HG02588 (cell line): ENCODE measurements at regions not wholly inside any gene's neighbourhood (a gene's known extent, or its start where the extent isn't known, plus 50 kb on each side); places are given as distances from the start of the nearest gene placed in this dataset.

Experiments
- ATAC-seq: cut with Tn5 transposase; IDR thresholded peaks from one replicate; pipeline ENCODE4 v1.9.1; 2021; ENCODE audit warnings: mild to moderate bottlenecking, moderate library complexity; ENCODE audit not compliant: unreplicated experiment

DNA sequence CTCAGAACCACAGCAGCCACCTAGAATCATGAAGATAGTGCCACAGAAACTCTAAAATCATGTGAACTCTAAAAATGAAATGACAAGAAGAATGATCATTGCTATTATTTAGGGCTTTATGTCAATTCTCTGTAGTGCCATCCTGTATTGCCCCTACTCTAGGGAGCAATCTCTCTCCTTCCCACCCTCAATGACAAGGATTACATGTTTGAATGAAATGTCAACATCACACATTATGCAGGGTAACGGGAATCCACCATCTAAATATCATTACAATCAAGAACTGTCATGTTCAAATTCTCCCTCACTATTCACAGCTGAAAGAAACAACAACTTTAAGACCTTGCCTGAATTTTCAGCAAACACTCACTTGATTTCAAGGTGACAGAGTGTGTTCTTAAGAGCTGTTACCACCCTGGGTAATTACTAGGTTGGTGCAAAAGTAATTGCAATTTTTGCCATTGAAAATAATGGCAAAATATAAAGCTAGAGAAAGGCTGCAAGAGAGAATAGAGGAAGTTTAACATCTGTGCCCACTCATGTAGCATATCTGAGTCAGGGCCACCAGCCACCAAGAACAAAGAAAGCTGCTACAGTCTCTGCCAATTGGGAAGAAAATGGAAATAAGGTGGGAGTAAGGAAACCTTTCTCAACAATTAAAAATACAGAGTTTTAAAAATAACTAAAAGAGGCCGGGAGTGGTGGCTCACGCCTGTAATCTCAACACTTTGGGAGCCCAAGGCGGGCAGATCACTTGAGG is 112.8 kb upstream of the PSMD7 start:
- no peak for ATAC-seq

DNA sequence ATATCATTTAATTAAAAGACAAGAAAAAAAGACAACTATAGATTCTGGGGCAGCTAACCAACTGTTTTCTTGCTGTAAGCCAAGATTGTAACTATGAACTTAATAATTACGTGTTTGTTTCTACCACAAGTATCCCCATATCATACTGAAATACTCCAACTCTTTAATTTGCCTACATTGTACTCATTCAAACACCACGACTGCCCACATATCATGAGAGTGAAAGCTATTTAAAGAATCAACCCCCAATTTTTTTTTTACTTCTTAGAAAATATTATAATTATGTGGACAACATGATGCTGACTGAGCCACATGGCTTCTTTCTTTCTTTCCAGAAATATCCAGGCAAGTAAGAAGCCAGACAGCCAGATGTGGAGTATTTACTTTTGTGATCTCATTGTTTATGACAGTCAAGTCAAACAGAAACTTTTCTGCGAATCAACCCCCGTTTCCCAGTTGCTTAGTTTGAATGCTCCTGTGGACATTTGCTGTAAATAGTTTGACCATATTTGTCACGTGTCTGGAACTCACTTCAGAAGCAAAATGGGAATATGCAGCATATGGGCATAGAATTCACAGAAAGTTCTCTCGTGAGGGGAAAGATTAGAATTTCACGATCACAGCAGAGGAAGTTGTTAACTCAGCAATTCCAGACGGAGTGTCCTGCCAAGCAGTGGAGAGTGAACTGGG is 126.8 kb upstream of the PSMD7 start:
- no peak for ATAC-seq

DNA sequence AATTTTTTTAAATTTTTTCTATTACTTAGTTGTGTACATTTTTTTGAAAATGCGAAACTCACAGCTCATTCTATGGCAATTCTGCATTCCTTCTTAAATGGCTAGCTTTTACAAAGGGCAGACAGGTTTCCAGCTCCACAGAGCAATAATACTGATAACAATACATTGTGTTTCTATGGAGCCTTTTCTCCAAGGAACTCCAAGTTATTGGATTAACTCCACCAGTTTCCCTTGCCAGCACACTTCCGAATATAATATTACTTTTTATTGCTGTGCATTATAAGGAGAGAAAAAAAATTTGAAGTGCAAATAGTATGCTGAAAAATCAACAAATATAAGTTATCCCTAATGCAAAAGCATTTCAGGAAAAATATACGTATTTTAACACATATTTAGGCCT is 127.5 kb upstream of the PSMD7 start:
- no peak for ATAC-seq

DNA sequence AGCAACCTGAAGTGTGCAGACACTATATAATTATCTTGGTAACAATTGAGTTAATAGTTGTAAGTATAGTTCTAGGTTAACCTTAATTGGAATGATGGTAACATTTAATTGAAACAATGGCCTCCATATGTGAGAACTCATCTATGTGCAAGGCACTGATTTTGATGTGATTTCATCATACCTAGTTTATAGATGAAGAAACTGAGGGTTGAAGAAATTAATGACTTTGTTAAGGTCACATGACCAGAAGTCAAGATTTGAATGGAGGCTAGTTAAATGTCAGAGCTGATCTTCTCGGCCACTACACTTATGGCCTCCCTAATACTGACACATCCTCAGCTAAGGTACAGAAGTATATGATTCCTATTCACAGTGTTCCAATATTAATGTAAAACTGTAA is 128.2 kb upstream of the PSMD7 start:
- ATAC-seq: no peak

DNA sequence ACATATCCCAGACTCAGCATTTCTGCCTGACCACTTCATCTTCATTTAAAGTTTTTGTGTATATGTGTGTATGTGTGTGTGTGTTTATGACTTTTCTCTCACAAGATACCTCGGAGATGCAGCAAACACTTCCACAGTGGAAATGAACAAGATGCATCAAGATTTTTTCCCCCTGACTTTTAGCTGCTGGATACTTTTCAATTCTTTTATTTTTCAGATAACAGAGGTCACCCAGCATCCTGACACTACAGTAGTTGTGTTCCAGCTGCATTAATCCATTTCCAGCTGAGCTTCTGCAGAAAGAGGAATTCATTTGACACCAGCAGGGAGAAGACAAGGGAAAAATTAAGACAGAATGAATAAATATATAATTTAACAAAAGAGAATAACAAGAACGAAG is 130.2 kb upstream of the PSMD7 start:
- no peak for ATAC-seq

DNA sequence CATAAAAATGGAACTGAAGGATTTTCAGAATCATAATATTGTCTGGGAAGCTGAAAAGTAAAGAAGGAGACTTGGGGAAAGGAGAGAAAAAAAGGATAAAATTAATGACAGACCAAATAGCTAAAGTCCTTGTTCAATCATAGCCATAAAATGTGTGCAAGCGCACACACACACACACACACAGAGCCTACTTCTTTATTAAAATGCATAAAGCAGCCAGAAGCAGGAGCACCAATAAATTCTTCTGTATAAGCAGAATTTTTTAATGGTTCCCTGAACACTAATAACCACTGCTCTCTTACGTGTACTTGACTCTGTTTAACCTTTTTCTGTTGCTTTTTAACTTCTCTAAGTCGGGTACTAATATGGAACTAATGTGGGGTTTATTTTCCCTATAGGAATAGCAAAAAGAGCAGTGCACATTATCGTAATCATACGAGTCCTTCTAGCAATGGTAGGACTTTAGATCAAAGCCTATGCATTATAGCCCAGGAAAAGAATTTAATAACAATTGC is 131.0 kb upstream of the PSMD7 start:
- no peak for ATAC-seq

DNA sequence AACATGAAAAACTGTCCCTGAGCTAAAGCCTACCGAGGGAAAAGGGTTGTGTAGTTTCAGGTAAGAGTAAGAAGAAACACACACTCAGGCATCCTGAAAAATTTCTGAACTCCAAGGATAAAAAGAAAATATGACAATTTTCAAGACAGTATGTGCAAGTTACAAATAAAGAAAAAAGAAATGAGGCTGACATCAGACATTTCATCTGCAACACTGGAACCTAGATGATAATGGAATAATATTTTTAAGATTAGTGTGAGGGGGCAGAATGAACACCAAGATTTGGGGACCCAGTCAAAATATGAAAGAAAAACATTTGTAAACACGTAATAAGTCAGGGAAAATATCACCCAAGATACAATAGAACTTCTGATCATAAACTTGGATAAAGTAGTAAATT is 135.9 kb upstream of the PSMD7 start:
- no peak for ATAC-seq

DNA sequence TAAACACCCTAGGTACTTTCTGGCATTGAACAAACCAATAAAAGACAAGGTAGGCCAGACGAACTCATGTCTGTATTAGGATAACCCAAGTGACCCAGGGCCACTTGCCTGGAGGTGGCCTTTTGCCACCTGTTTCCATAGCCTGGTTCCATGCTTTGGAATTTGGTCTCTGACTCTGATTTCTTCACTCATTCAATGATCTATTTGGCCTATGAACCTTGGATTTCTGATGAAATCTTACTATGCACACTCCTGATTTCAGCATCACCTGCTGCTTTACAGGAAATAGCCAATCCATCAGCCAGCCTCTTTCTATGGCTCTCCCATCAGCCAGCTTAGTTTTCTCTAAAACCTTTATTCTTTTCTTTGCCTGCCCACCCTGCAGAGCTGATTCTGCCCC is 142.8 kb upstream of the PSMD7 start:
- no peak for ATAC-seq

DNA sequence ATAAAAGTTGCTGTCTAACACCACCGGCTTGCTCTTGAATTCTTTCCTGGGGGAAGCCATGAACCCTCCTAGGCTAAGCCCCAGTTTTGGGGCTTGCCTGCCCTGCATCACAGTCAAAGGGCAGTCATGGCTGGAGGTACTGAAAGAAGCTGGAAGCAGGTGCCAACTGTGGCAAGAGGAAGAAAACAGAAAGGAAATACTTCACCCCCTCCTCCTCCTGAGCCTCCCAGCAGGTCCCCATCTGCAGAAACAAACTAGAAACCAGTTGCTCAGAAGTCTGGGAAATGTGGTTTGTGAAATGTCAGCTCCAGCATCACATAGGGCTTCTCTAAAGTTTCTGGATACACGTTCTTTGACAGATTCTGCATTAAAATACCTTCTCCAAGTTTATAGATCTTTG is 150.0 kb upstream of the PSMD7 start:
- no peak for ATAC-seq

DNA sequence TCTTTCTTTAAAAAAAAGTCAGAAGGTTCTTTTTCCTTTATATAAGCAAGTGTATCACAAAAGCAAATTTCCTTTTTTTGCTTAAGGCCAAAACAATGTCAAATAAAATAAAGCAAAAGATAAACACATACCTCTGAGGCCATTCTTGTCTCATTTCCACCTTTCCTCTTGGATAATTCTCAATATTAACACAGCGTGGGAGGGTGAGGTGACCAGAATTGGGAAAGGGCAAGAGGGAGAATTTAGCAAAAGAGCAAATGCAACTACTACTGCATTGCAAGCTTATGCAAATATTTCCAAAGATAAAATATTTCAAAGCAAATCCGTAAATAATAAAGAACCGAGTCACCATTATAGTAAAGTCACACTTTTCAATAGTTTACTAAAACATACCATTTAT is 153.4 kb upstream of the PSMD7 start:
- no peak for ATAC-seq

DNA sequence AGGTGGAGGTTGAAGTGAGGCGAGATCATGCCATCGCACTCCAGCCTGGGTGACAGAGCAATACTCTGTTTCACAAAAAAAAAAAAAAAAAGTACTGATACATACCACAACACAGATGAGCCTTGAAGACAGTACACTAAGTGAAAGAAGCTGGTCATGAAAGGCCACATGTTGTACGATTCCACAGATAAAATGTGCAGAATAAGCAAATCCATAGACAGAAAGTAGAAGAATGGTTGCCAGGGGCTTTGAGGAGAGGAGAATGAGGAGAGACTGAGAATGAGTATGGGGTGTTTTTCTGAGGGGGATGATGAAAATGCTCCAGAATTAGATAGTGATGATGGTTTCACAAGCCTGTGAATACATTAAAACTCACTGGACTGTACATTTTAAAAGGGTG is 155.6 kb upstream of the PSMD7 start:
- ATAC-seq: no peak

DNA sequence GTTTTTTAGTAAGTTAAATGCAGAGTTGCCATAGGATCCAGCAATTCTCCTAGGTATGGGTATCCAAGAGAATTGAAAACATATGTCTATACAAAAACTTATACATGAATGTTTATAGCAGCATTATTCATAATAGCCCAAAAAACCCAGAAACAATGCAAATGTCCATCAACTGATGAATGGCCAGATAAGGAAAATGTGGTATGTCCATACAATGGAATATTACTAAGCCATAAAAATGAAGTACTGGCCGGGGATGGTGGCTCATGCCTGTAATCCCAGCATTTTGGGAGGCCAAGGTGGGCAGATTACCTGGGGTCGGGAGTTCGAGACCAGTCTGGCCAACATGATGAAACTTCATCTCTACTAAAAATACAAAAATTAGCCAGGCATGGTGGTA is 156.1 kb upstream of the PSMD7 start:
- ATAC-seq: no peak

DNA sequence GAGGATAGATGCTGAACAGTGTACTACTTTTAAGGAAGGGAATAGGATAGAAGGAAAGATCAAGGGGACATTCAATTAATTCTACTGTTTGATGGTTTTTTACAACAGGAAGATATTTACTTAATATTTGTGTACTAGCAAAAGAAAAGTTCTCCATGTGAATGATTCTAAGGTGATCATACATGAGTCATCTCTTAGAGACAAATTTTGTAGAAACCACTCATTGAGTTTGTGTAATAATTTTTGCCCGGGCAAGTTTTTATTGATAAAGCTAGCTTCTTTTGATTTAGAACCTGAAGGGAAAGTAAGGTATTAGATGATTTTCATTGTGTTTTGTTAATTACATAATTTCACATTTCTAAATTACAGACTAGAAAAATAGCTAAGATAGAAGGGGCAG is 172.8 kb upstream of the PSMD7 start:
- no peak for ATAC-seq

DNA sequence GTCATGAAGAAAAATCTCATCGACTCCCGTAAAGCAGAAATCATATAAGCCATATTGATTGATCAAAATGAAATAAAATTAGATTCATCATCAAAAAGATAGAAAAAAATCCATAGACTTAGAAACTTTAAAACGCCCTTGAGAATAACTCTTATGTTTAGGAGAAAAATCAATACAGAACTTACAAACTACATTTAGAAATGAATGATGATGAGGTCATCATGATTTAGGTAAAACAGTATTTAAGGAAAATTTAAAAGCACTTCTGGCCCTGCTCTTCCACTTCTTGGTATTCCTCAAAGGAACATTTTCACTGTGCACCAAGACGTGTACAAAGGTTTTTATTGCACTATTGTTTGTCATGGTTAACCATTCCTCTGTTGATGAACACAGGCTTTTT is 173.4 kb upstream of the PSMD7 start:
- ATAC-seq: no peak

DNA sequence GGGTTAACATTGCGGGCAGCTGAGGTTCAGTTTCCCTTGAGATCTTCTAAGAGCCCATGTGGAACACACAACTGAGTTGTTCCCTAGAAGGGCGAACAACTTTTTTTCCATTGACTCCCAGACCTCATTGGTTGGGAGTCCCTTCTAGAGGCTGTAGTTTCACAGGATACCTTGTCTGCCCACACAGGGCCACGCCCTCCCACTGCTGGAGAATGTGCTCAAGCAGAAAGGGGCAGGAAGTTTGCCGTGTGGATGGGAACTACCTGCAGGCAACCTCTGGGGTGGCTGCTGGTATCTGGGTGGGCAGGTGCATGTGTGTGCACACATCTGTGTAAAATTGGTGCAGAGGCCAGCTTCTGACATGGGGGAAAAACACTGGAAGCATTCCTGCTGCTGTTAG is 178.8 kb upstream of the PSMD7 start:
- ATAC-seq: no peak

DNA sequence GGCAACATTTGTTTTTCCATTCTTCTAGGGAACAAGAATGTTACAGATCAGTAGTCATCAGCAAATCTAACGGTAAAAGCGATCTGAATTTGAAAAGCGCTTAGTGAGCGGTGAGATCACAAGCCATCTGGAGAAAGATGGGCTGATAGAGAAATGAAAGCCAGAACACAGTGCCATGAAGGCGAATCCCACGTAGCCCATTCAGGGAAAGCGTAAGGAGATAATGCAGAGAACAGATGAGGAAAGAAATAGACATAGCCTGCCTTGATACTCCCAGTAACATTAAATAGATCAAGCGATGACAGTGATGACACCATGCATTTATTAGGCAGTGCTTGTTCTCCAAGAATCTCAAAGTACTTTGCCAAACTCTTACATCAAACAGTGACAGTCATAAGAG is 183.1 kb upstream of the PSMD7 start:
- no peak for ATAC-seq

DNA sequence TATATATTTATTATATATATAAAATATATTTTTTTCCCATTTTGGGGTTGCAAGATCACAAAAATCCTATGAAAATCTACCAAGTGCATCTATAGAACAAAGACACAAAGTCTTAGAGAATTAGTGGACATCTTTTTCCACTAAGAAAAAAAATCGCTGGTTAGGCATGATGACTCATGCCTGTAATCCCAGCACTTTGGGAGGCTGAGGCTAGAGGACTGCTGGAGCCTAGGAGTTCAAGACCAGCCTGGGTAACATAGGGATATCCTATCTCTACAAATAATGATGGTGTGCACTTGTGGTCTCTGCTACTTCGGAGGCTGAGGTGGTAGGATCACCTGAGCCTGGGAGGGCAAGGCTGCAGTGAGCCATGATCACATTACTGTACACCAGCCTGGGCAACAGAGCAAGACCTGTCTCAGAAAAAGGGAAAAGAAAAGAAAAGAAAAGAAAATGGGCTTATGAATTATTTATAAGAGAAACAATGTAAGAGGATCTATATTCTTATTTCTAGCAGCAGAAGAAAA is 185.1 kb upstream of the PSMD7 start:
- no peak for ATAC-seq

DNA sequence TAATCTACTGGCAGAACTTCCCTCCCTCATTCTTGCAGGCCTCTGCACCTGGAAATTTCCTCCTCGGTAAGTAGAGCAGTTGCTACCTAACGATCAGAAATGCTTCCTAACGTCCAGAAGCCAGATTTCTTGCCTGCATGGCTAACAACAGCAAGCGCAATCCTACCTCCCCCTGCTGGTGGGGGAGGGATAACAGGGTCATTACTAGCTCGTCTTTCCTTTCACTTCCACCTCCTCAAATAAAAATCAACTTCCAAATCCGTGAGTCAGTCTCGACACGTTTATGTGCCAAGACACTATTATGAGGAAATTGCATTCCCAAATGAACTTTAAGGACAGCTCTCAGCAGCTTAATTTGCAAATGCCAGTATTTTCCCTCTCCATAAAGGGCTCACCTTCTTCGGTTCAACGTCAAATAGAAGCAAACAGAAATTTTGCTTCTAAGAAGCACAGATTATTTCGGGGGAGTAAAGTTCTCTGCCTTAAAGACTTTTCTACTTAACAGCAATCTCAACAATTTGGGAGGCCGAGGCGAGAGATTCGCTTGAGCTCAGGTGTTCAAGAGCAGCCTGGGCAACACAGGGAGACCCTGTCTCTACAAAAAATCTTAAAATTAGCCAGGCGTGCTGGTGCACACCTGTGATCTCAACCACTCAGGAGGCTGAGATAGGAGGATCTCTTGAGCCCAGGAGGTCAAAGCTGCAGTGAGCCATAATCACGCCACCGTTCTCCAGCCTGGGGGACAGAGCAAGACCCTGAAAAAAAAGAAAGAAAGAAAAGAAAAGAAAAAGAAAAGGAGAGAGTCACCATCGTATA is 188.6 kb upstream of the PSMD7 start:
- peak; percentile 70 for ATAC-seq

DNA sequence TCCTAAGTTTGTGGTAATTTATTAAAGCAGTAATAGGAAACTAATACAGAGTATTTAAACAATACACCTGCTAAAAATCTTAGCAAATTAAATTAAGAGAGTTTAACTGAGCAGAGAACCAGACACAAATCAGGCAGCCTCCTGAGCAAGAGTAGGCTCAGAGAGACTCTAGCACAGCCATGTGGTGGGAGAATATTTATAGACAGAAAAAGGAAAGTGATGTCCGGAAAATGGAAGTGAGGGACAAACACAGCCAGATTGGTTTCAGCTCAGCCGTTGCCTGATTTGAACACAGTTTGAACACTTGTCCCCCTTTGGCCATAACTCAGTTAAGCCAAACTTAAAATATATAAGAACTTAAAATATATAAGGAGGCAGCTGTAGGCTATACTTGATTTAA is 192.6 kb upstream of the PSMD7 start:
- no peak for ATAC-seq

DNA sequence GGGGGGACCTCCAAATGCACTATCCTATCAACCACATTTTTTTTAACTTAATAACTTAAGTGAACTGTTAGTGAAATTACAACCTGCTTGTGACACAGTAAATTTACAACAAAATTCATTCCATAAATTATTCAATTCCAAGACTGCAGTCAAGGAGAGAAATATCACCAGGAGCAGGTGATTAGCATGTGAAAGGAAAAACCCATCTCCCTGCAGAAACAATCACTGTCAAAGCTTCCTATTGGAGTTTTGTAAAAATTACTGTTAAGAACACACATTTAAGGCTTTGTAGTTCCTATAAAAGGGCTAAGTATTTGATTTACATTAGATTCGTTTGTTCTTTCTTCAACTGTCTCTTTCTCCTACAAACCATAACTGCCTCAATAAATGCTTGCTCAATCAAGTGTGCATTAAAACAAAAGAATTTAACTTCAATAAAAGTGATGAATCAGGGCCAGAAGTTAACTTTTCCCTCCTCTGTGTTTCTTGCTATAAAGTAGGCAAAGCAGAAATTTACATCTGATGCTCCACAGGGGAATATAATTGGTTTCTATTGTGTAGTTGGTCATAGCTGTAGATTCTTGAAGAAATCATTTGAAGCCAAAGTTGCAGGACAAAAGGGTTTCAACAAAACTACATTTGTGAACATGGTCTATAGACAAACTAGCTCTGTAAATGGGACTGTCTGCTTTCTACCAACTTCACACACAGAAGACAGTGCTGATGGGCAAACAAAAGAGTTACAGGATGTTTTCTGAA is 195.1 kb upstream of the PSMD7 start:
- no peak for ATAC-seq
